Uterus (tissue), 2 donors: ENCODE measurements at regions not wholly inside any gene's neighbourhood (a gene's known extent, or its start where the extent isn't known, plus 50 kb on each side); places are given as distances from the start of the nearest gene placed in this dataset.

ENCODE experiments used
- CTCF ChIP-seq, 4 experiments: fragments of 200-600 bp in 2 of 4; fragments of 450-650 bp in 2 of 4; sonication (generic) in 2 of 4; IDR thresholded peaks; one replicate each; pipeline ENCODE4 v1.5.1; 2016 to 2019; ENCODE audit warnings: antibody characterized with exemption in 4 of 4, mild to moderate bottlenecking in 2 of 4, moderate library complexity in 1 of 4
- POLR2A ChIP-seq, 2 donors: fragments of 450-650 bp; IDR thresholded peaks; one replicate each; pipeline ENCODE4 v1.6.1; 2016; ENCODE audit warnings: antibody characterized with exemption in 2 of 2, mild to moderate bottlenecking in 1 of 2, moderate library complexity in 1 of 2

DNA sequence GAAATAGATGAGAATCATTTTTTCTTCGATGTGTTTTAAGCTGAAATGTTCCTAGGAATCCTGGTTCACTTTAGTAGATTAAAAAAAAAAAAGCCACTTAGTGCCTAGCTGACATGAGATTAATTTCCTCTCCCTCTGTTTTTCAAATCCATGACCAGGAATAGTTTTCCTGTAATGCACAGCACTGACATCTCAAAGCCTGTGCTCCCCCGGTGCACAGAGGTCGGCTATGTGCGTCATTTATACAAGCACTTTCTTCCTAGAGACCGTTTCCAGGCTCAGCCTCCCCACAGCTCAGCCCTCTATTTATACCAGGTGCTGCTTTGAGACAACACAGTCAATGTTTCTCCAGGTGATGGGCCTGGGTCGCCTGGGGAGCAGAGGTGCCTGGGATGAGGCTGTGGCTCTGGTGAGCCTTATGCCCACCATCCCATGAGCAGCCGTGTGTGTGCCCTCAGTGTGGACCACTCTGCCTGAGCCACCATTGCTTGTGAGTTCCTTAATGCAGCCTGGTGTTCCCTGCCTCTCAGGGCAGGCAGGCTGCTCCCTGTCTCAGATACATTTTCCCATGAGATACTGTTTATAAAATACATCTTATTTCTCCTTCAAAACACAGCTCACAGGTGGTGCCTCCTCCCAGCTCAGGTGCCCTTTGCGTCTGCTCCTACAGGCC is 515.7 kb upstream of the HS6ST1 start:
- no peak for TF ChIP-seq CTCF (IDR thresholded peaks at IDR 0.05)
- no peak for TF ChIP-seq POLR2A (IDR thresholded peaks at IDR 0.05)
